Thoracic aorta (tissue), 2 donors: ENCODE measurements at regions not wholly inside any gene's neighbourhood (a gene's known extent, or its start where the extent isn't known, plus 50 kb on each side); places are given as distances from the start of the nearest gene placed in this dataset.

Source experiments
- ATAC-seq: fragments of 150-250 bp; one replicate; pipeline ENCODE4 v1.8.0; 2017; ENCODE audit warnings: low read depth; ENCODE audit not compliant: insufficient number of reproducible peaks, low FRiP score
- DNase-seq: peaks from one replicate; pipeline ENCODE4 v3.0.0-alpha.2; 2020; ENCODE audit warnings: low spot score
- H3K27ac ChIP-seq, 2 donors: fragments of 200-600 bp; sonication (generic); 1 replicate in 1 of 2; 2 replicates in 1 of 2; pipeline ENCODE4 v1.5.1; 2016; ENCODE audit warnings: mild to moderate bottlenecking in 2 of 2, moderate library complexity in 2 of 2
- H3K27me3 ChIP-seq: fragments of 200-600 bp; sonication (generic); replicated peaks from 2 replicates; pipeline ENCODE4 v1.6.0; 2016; ENCODE audit warnings: mild to moderate bottlenecking; ENCODE audit not compliant: insufficient read depth
- H3K36me3 ChIP-seq: fragments of 200-600 bp; sonication (generic); one replicate; pipeline ENCODE4 v1.5.1; 2016
- H3K4me1 ChIP-seq, 2 donors: fragments of 200-600 bp; sonication (generic); 1 replicate in 1 of 2; 2 replicates in 1 of 2; pipeline versions ENCODE4 v1.5.1 to v1.6.0; 2016; ENCODE audit warnings: low read depth in 2 of 2, mild to moderate bottlenecking in 1 of 2; ENCODE audit not compliant: control insufficient read depth in 1 of 2
- H3K4me3 ChIP-seq: fragments of 200-600 bp; sonication (generic); 2 replicates; pipeline ENCODE4 v1.5.1; 2016; ENCODE audit warnings: mild to moderate bottlenecking
- H3K9me3 ChIP-seq: fragments of 200-600 bp; sonication (generic); 2 replicates; pipeline ENCODE4 v1.5.1; 2016
- CTCF ChIP-seq: fragments of 200-600 bp; sonication (generic); IDR thresholded peaks from one replicate; pipeline ENCODE4 v1.5.1; 2019; ENCODE audit warnings: antibody characterized with exemption

GRCh38 chr12:45637706-45638105 lies 91.8 kb upstream of the ARID2 start:
- TF ChIP-seq CTCF: no peak
- H3K27ac ChIP-seq: no peak overlapping the region
- H3K4me1 ChIP-seq: no peaks in the 10 kb centered on the region
- ATAC-seq: no peak
- no peaks in the 10 kb centered on the region for H3K36me3 ChIP-seq
- no peaks in the 10 kb centered on the region for H3K27me3 ChIP-seq
- no peaks in the 10 kb centered on the region for H3K9me3 ChIP-seq
- H3K4me3 ChIP-seq: no peak overlapping the region
- no peak for DNase-seq

GRCh38 chr12:45638386-45638785 lies 91.1 kb upstream of the ARID2 start:
- ATAC-seq: no peak
- H3K27ac ChIP-seq: no peak overlapping the region
- no peak for TF ChIP-seq CTCF
- no peaks in the 10 kb centered on the region for H3K4me1 ChIP-seq
- no peak overlapping the region for H3K4me3 ChIP-seq
- no peaks in the 10 kb centered on the region for H3K9me3 ChIP-seq
- H3K27me3 ChIP-seq: no peaks in the 10 kb centered on the region
- no peak for DNase-seq
- no peaks in the 10 kb centered on the region for H3K36me3 ChIP-seq

DNA sequence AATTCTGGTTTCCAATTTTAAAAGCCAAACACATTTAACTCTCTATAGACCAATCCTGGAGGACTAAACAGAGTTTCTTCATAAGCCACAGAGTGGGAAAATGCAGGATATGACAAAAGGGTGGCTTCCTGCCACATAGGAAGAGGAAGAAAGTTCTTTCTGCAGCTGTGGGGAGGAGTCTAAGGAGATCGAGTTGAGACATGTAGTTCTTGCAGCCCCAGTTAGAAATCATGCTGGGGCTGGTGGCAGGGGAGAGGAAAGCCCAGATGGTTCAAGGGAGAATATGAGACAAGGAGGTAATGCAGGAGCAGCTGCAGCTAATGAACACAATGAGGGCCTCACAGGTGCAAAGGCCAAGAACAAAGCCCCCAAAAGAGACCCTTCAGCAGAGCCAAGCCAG lies 85.0 kb upstream of the ARID2 start:
- no peak for TF ChIP-seq CTCF
- no peak overlapping the region for H3K27ac ChIP-seq
- no peaks in the 10 kb centered on the region for H3K4me1 ChIP-seq
- no peak for DNase-seq
- no peaks in the 10 kb centered on the region for H3K9me3 ChIP-seq
- no peaks in the 10 kb centered on the region for H3K27me3 ChIP-seq
- no peak overlapping the region for H3K4me3 ChIP-seq
- ATAC-seq: no peak
- no peaks in the 10 kb centered on the region for H3K36me3 ChIP-seq

GRCh38 chr12:45646851-45647581 lies 82.5 kb upstream of the ARID2 start:
- no peaks in the 10 kb centered on the region for H3K4me1 ChIP-seq
- H3K9me3 ChIP-seq: no peaks in the 10 kb centered on the region
- DNase-seq (no peak), ATAC-seq (no peak)
- no peak overlapping the region for H3K27ac ChIP-seq
- no peaks in the 10 kb centered on the region for H3K36me3 ChIP-seq
- no peak for TF ChIP-seq CTCF
- no peak overlapping the region for H3K4me3 ChIP-seq
- H3K27me3 ChIP-seq: no peaks in the 10 kb centered on the region

GRCh38 chr12:45648070-45648469 lies 81.4 kb upstream of the ARID2 start:
- no peak for DNase-seq
- no peak for ATAC-seq
- no peaks in the 10 kb centered on the region for H3K4me1 ChIP-seq
- H3K4me3 ChIP-seq: no peak overlapping the region
- TF ChIP-seq CTCF: no peak
- no peaks in the 10 kb centered on the region for H3K36me3 ChIP-seq
- H3K9me3 ChIP-seq: no peaks in the 10 kb centered on the region
- no peaks in the 10 kb centered on the region for H3K27me3 ChIP-seq
- H3K27ac ChIP-seq: no peak overlapping the region
